ENCODE measurements at regions not wholly inside any gene's neighbourhood (a gene's known extent, or its start where the extent isn't known, plus 50 kb on each side); places are given as distances from the start of the nearest gene placed in this dataset.

GRCh38 chr4:124417371-124417770, 295.2 kb downstream of the ANKRD50 start:
- Histone ChIP-seq H3K4me1 (no peaks in the 10 kb centered on the region), H3K27ac (no peak overlapping the region), H3K4me3 (no peak overlapping the region), H3K36me3 (no peaks in the 10 kb centered on the region), H3K27me3 (replicated peaks in 1 of 7) (no peaks in the 10 kb centered on the region), H3K9me3 (no peaks in the 10 kb centered on the region)
- no peak for DNase-seq
- intact Hi-C loops (cut with DNase I; ENCODE audit: low total_unique reads) = no loop called here
- WGBS, 5 donors = 64 to 95% (median 76%) methylated on average over 2 of the region's 2 CpGs
- TF ChIP-seq CTCF (IDR thresholded peaks at IDR 0.05 in 8 of 11, conservative IDR thresholded peaks at IDR 0.05 in 3 of 11) (no peak), POLR2AphosphoS5 (IDR thresholded peaks at IDR 0.05) (no peak), POLR2A (IDR thresholded peaks at IDR 0.05) (no peak)

GRCh38 chr4:124420166-124420695, 292.3 kb downstream of the ANKRD50 start:
- TF ChIP-seq CTCF (IDR thresholded peaks at IDR 0.05 in 8 of 11, conservative IDR thresholded peaks at IDR 0.05 in 3 of 11) = no peak
- TF ChIP-seq POLR2A (IDR thresholded peaks at IDR 0.05) = no peak
- TF ChIP-seq POLR2AphosphoS5 (IDR thresholded peaks at IDR 0.05) = no peak
- H3K36me3 ChIP-seq = no peaks in the 10 kb centered on the region
- WGBS, 5 donors = 66 to 85% (median 83%) methylated on average over 3 of the region's 3 CpGs
- intact Hi-C loops (cut with DNase I; ENCODE audit: low total_unique reads) = no loop called here
- H3K27ac ChIP-seq = no peak overlapping the region
- no peaks in the 10 kb centered on the region for H3K9me3 ChIP-seq
- no peaks in the 10 kb centered on the region for H3K4me1 ChIP-seq
- no peak overlapping the region for H3K4me3 ChIP-seq
- H3K27me3 ChIP-seq (replicated peaks in 1 of 7) = no peaks in the 10 kb centered on the region
- DNase-seq = no peak

GRCh38 chr4:124423160-124423559, 289.4 kb downstream of the ANKRD50 start:
- Histone ChIP-seq H3K9me3 (no peaks in the 10 kb centered on the region), H3K4me1 (peaks cover 0 to 11% (median 0%) of the 10 kb centered on the region in 6 donors), H3K27me3 (replicated peaks in 1 of 7) (no peaks in the 10 kb centered on the region), H3K4me3 (no peak overlapping the region), H3K27ac (no peak overlapping the region), H3K36me3 (no peaks in the 10 kb centered on the region)
- TF ChIP-seq POLR2A (IDR thresholded peaks at IDR 0.05) = no peak
- no peak for TF ChIP-seq CTCF (IDR thresholded peaks at IDR 0.05 in 8 of 11, conservative IDR thresholded peaks at IDR 0.05 in 3 of 11)
- TF ChIP-seq POLR2AphosphoS5 (IDR thresholded peaks at IDR 0.05) = no peak
- no peak for DNase-seq
- intact Hi-C loops (cut with DNase I; ENCODE audit: low total_unique reads) = no loop called here
- 60 to 81% (median 78%) methylated on average over 1 of the region's 1 CpG for WGBS, 5 donors

GRCh38 chr4:124426279-124426678, 286.3 kb downstream of the ANKRD50 start:
- Histone ChIP-seq H3K9me3 (no peaks in the 10 kb centered on the region), H3K4me1 (peaks cover 0 to 22% (median 0%) of the 10 kb centered on the region in 6 donors), H3K27me3 (replicated peaks in 1 of 7) (no peaks in the 10 kb centered on the region), H3K27ac (no peak overlapping the region), H3K36me3 (no peaks in the 10 kb centered on the region), H3K4me3 (no peak overlapping the region)
- no peak for DNase-seq
- TF ChIP-seq POLR2AphosphoS5 (IDR thresholded peaks at IDR 0.05) (no peak), CTCF (IDR thresholded peaks at IDR 0.05 in 8 of 11, conservative IDR thresholded peaks at IDR 0.05 in 3 of 11) (no peak), POLR2A (IDR thresholded peaks at IDR 0.05) (no peak)
- WGBS, 5 donors = 0% methylated on average over 1 of the region's 1 CpG
- intact Hi-C loops (cut with DNase I; ENCODE audit: low total_unique reads) = no loop called here
